Cardiac septum (tissue), 1 donor: ENCODE measurements at regions not wholly inside any gene's neighbourhood (a gene's known extent, or its start where the extent isn't known, plus 50 kb on each side); places are given as distances from the start of the nearest gene placed in this dataset.
"Not testable (repeated sequence)": the region's sequence is repeated elsewhere in the genome, so short reads cannot be mapped to it uniquely, and the experiment has no call there.

Experiments used
- DNase-seq: peaks from one replicate; pipeline ENCODE4 v3.0.0-alpha.2; 2020; ENCODE audit warnings: low spot score
- intact Hi-C: fragments of 100-400 bp; cut with DNase I; formaldehyde crosslinking; loops from one replicate; pipeline ENCODE4 v1.14.0; 2022
- donor health status: DM: no; HTN: no; CAD: no.

GRCh38 chr10:4279655-4280054, 494.6 kb upstream of the KLF6 start:
- intact Hi-C loops: no loop called here

GRCh38 chr10:4278186-4278585, 493.2 kb upstream of the KLF6 start:
- no peak for DNase-seq
- intact Hi-C loops: no loop called here

More at GRCh38 chr10:4279655-4280054, 494.6 kb upstream of the KLF6 start:
- DNase-seq: no peak

DNA sequence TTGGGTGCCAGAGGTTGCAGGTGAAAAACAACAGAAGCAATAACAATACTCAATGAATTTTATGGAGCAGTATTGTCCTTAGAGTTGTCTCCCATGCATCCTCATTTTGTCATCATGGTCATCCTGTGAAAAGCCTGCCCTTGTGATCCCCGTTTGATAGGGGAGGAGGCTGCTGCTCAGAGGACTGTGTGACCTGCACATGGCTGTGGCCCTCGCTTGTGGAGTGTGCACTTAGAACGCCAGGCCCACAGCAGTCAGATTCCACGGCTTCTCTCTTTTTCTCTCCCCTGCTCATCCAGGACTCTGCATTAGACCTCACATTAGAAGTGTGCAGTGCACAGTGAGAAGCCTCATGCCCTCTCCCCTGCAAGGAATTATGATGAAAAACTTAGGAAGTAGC, 491.1 kb upstream of the KLF6 start:
- DNase-seq: no peak
- intact Hi-C loops: no loop called here

- DNase-seq, intact Hi-C loops: not testable (repeated sequence)
Measured at GRCh38 chr10:4274671-4275070, 489.7 kb upstream of the KLF6 start.

DNA sequence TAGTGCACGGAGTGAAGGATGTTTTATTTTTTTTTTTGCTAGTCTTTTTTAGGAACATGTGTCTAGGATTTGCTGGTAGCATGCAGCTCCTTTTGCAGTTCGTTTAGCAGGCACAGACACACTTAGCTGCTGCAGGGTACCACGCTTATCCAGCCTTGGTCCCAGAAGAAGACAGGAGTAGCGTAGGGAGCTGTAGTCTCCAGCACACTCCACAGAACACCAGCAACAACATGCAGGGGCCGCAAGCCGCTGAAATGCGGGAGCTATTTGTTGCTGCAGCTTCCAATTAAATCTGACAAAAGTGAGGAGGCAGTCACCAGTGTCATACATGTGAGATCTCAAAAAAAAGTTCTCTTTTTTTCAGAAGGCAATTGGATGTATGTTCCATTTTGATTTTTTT, 486.2 kb upstream of the KLF6 start:
- intact Hi-C loops: no loop called here
- DNase-seq: no peak

DNA sequence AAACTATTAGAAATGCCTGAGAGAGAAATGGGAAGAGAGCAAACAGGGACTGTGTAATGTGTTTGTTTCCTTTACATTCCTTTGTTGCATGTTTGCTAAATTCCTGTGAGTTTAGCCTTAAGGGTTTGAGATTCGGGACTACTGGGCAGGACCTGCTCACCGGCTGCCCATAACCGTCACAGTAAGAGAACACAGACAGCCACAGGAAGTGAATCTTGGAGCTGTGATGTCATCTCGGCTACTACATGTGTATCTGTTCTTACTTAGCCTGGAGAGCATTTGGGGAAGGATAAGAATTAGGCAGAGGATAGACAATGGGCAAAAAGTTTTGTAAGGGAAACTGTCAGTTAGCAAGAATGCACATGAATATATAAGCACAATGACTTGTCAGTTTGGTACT, 485.1 kb upstream of the KLF6 start:
- intact Hi-C loops: no loop called here
- no peak for DNase-seq

GRCh38 chr10:4268490-4268889, 483.5 kb upstream of the KLF6 start:
- DNase-seq, intact Hi-C loops: not testable (repeated sequence)

- intact Hi-C loops: no loop called here
- DNase-seq: no peak
Measured at GRCh38 chr10:4267086-4267773, 482.2 kb upstream of the KLF6 start.

DNA sequence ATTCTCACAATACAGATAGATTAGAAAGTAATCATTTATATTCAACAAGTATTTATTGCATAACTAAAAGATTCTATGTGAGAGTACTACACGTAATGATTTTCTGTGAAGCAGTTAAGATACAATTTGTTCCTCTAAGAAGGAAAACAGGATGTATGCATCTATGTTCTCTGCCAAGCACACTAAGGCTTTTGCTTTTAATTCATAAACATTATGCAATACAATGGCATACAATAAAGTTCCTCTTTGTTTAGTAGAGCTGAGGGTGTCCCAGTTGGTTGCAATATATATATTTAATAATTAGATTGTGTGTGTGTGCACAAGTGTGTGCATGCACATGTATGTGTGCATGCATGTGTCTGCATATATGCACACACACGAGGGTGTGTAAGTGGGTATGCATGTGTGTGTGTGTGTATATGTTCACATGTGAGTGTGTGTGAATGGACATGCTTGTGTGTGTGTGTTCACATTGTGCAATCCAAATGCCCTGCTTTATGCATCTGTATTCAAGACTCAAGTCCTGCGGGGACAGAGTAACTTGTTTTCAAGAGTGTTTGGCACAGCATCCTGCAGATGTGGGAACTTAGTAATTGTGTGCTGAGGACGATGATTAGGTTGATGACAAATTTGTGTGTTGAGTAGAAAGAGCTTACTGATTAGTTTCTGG, 481.5 kb upstream of the KLF6 start:
- intact Hi-C loops: no loop called here
- DNase-seq: no peak

- DNase-seq: no peak
- intact Hi-C loops: no loop called here
Measured at GRCh38 chr10:4265964-4266363, 481.0 kb upstream of the KLF6 start.

DNA sequence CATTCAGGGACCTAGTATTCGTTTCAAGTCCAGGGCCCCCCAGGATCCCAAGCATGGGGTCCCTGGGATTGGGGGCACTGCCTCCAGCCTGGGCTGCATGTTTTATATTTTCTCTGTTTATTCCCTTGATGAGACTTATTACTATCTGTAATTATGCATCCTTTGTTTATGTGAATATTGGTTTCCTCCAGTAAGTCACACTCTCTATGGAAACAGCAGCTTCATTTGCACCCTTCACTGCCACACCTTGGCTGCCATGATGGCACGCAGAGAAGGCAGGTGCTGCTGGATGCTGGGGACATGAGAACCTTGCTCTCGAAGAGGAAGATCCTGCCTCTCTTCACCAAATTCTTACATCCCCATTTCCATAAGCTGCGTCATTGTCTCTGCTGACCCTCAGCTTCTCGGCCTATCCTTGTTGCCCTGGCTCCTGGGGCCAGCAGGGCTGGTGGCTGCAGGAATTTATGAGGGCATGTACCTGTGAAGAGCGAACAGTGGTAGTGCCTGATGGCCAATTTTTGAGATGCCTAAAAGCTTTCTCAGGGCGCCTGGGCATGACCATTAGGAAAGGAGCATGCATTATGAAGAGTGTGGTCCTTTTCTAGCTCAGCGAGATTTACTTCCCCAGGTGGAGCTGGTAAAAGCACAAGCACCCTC, 479.3 kb upstream of the KLF6 start:
- DNase-seq: no peak
- intact Hi-C loops: loop anchor here (5.0 kb wide), 1 partner anchor 398 kb away; no protein-coding TSS in a partner anchor

- intact Hi-C loops: loop anchor here (5.0 kb wide), 1 partner anchor 399 kb away; no protein-coding TSS in a partner anchor
- DNase-seq: no peak
Measured at GRCh38 chr10:4263601-4263921, 478.6 kb upstream of the KLF6 start.

GRCh38 chr10:4262870-4263600, 478.0 kb upstream of the KLF6 start:
- intact Hi-C loops: loop anchor here (5.0 kb wide), 1 partner anchor 399 kb away; no protein-coding TSS in a partner anchor
- no peak for DNase-seq

GRCh38 chr10:4262449-4262848, 477.4 kb upstream of the KLF6 start:
- no peak for DNase-seq
- intact Hi-C loops: loop anchor here (5.0 kb wide), 1 partner anchor 400 kb away; no protein-coding TSS in a partner anchor

DNA sequence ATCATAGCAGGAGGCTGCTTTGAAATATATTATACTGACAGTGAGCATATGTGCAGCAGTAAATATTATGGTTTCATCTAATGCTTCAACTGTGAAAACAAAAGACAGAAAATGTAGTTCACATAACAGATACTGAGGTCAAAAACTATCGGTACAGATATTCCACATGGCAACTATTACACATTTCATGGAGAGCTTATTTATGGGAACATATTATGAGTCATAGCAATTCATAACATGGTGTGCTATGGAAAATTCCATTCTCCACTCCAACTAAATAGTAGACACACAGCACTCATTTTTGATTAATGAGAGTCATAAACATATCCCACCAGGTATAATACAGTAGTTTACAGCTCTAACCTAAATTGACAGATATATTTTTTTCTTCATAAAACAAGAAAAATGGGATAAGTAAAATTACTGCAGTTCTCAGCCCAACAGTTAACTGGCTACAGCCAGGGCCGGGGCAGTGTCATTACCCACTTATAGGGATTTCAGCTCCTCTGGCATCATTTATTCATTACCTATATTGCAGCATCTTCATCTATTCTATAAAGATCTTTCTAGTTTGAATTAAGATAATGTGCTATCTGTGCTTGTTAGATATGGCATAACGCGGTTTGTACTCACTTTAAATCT, 475.6 kb upstream of the KLF6 start:
- intact Hi-C loops: loop anchor here (5.0 kb wide), 1 partner anchor 402 kb away; no protein-coding TSS in a partner anchor
- DNase-seq: no peak

GRCh38 chr10:4257939-4258465, 473.0 kb upstream of the KLF6 start:
- no peak for DNase-seq
- intact Hi-C loops: loop anchor here (5.0 kb wide), 1 partner anchor 49 kb away; no protein-coding TSS in a partner anchor

- intact Hi-C loops: loop anchor here (5.0 kb wide), 1 partner anchor 50 kb away; no protein-coding TSS in a partner anchor
- DNase-seq: no peak
Measured at GRCh38 chr10:4256971-4257370, 472.0 kb upstream of the KLF6 start.

- no peak for DNase-seq
- intact Hi-C loops: loop anchor here (5.0 kb wide), 1 partner anchor 52 kb away; no protein-coding TSS in a partner anchor
Measured at GRCh38 chr10:4255751-4256150, 470.7 kb upstream of the KLF6 start.
